SHP77 (cell line): ENCODE measurements at regions not wholly inside any gene's neighbourhood (a gene's known extent, or its start where the extent isn't known, plus 50 kb on each side); places are given as distances from the start of the nearest gene placed in this dataset.
"Not testable (repeated sequence)": the region's sequence is repeated elsewhere in the genome, so short reads cannot be mapped to it uniquely, and the experiment has no call there.

Source experiments
- DNase-seq, 2 experiments: peaks; one replicate each; lab custom pipeline; 2025; lab: John Stamatoyannopoulos, UW

- DNase-seq, result no peak
Measured at GRCh38 chr2:78832481-78832880, 193.0 kb upstream of the REG3G start.

- no peak for DNase-seq
Measured at GRCh38 chr2:78839259-78839658, 186.2 kb upstream of the REG3G start.

GRCh38 chr2:78840311-78840710 is 185.2 kb upstream of the REG3G start:
- not testable (repeated sequence) for DNase-seq

- DNase-seq, result no peak
Measured at GRCh38 chr2:78845664-78846185, 179.8 kb upstream of the REG3G start.

GRCh38 chr2:78861546-78861945 is 164.0 kb upstream of the REG3G start:
- peak in 1 of 2 experiments; percentile 15 for DNase-seq

- no peak for DNase-seq
Measured at GRCh38 chr2:78864205-78864604, 161.3 kb upstream of the REG3G start.

GRCh38 chr2:78865667-78866066 is 159.8 kb upstream of the REG3G start:
- DNase-seq, result no peak

GRCh38 chr2:78870343-78870967 is 155.0 kb upstream of the REG3G start:
- no peak for DNase-seq

- DNase-seq, result no peak
Measured at GRCh38 chr2:78873526-78873925, 152.0 kb upstream of the REG3G start.

GRCh38 chr2:78876316-78876688 is 149.2 kb upstream of the REG3G start:
- DNase-seq, result no peak

GRCh38 chr2:78887446-78887845 is 138.1 kb upstream of the REG3G start:
- no peak for DNase-seq

- DNase-seq, result no peak
Measured at GRCh38 chr2:78890935-78891334, 134.6 kb upstream of the REG3G start.

- DNase-seq, result no peak
Measured at GRCh38 chr2:78892295-78892694, 133.2 kb upstream of the REG3G start.

GRCh38 chr2:78895022-78895421 is 130.5 kb upstream of the REG3G start:
- DNase-seq, result no peak

- no peak for DNase-seq
Measured at GRCh38 chr2:78896536-78896935, 129.0 kb upstream of the REG3G start.

GRCh38 chr2:78907089-78907488 is 118.4 kb upstream of the REG3G start:
- DNase-seq, result no peak

- DNase-seq, result no peak
Measured at GRCh38 chr2:78908973-78909372, 116.5 kb upstream of the REG3G start.

GRCh38 chr2:78910376-78910775 is 115.1 kb upstream of the REG3G start:
- DNase-seq, result no peak

- DNase-seq, result no peak
Measured at GRCh38 chr2:78913257-78913656, 112.2 kb upstream of the REG3G start.

- no peak for DNase-seq
Measured at GRCh38 chr2:78925258-78925657, 100.2 kb upstream of the REG3G start.

GRCh38 chr2:78928502-78928901 is 97.0 kb upstream of the REG3G start:
- no peak for DNase-seq

- DNase-seq, result no peak
Measured at GRCh38 chr2:78940998-78941397, 84.5 kb upstream of the REG3G start.

- DNase-seq, result no peak
Measured at GRCh38 chr2:78941751-78942150, 83.8 kb upstream of the REG3G start.

- no peak for DNase-seq
Measured at GRCh38 chr2:78963881-78964280, 61.6 kb upstream of the REG3G start.
